Hindlimb muscle (tissue), 1 donor: ENCODE measurements at regions not wholly inside any gene's neighbourhood (a gene's known extent, or its start where the extent isn't known, plus 50 kb on each side); places are given as distances from the start of the nearest gene placed in this dataset.
A peak's percentile ranks its signal among the peaks of the same experiment; 100 is the strongest.

ENCODE experiments used
- DNase-seq: peaks from one replicate; pipeline ENCODE4 v3.0.0-alpha.2; 2013

- no peak for DNase-seq
Measured at GRCh38 chr6:92369309-92369708, 1050.0 kb downstream of the EPHA7 start.

- DNase-seq, result peak; percentile 86
Measured at GRCh38 chr6:92364948-92365541, 1054.3 kb downstream of the EPHA7 start.

- no peak for DNase-seq
Measured at GRCh38 chr6:92363111-92363510, 1056.2 kb downstream of the EPHA7 start.

- no peak for DNase-seq
Measured at GRCh38 chr6:92362404-92362803, 1057.0 kb downstream of the EPHA7 start.

GRCh38 chr6:92361990-92362389, 1057.4 kb downstream of the EPHA7 start:
- no peak for DNase-seq

GRCh38 chr6:92354270-92354829, 1065.0 kb downstream of the EPHA7 start:
- DNase-seq, result no peak

- no peak for DNase-seq
Measured at GRCh38 chr6:92352130-92352529, 1067.2 kb downstream of the EPHA7 start.

GRCh38 chr6:92341201-92341600, 1078.2 kb downstream of the EPHA7 start:
- DNase-seq, result no peak

GRCh38 chr6:92339936-92340640, 1079.3 kb downstream of the EPHA7 start:
- no peak for DNase-seq

- no peak for DNase-seq
Measured at GRCh38 chr6:92337571-92337970, 1081.8 kb downstream of the EPHA7 start.

GRCh38 chr6:92329208-92329847, 1090.0 kb downstream of the EPHA7 start:
- DNase-seq, result no peak

- DNase-seq, result no peak
Measured at GRCh38 chr6:92315312-92315711, 1104.0 kb downstream of the EPHA7 start.

GRCh38 chr6:92297101-92297500, 1122.3 kb downstream of the EPHA7 start:
- no peak for DNase-seq

- DNase-seq, result no peak
Measured at GRCh38 chr6:92292067-92292466, 1127.3 kb downstream of the EPHA7 start.

- no peak for DNase-seq
Measured at GRCh38 chr6:92289831-92290230, 1129.5 kb downstream of the EPHA7 start.

- no peak for DNase-seq
Measured at GRCh38 chr6:92281571-92282076, 1137.7 kb downstream of the EPHA7 start.

- DNase-seq, result no peak
Measured at GRCh38 chr6:92275150-92275549, 1144.2 kb downstream of the EPHA7 start.

GRCh38 chr6:92274588-92274987, 1144.8 kb downstream of the EPHA7 start:
- no peak for DNase-seq

GRCh38 chr6:92273694-92274093, 1145.7 kb downstream of the EPHA7 start:
- DNase-seq, result no peak

GRCh38 chr6:92271091-92271490, 1148.3 kb downstream of the EPHA7 start:
- DNase-seq, result no peak

- DNase-seq, result no peak
Measured at GRCh38 chr6:92270365-92270764, 1149.0 kb downstream of the EPHA7 start.

- DNase-seq, result no peak
Measured at GRCh38 chr6:92267335-92267734, 1152.0 kb downstream of the EPHA7 start.

GRCh38 chr6:92263864-92264263, 1155.5 kb downstream of the EPHA7 start:
- DNase-seq, result no peak

GRCh38 chr6:92259171-92259570, 1160.2 kb downstream of the EPHA7 start:
- DNase-seq, result no peak
